ENCODE measurements at regions not wholly inside any gene's neighbourhood (a gene's known extent, or its start where the extent isn't known, plus 50 kb on each side); places are given as distances from the start of the nearest gene placed in this dataset.

DNA sequence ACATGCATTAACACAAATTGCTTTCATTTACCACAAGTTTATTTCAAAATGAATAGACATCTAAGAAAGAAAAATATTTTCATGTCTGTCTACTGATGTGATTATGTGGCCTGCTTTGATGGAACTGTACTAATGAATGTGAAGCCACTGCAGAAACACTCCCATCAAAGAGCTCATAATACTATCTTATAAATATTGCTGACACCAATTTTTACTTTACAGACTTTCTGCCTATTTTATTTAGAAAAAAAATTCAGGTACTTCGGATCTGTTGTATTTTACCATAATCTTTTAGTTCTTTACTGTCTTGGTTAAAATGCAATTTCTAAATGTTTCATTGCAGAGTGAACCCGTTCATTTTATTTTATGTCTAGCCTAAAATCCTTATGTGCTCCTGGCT is 281.9 kb downstream of the ICE1 start:
- TF ChIP-seq POLR2AphosphoS5 (IDR thresholded peaks at IDR 0.05; ENCODE audit: insufficient read depth, low read depth, low read length), result no peak
- TF ChIP-seq, protein P1, sequence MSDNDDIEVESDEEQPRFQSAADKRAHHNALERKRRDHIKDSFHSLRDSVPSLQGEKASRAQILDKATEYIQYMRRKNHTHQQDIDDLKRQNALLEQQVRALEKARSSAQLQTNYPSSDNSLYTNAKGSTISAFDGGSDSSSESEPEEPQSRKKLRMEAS (IDR thresholded peaks at IDR 0.05; ENCODE audit: insufficient read depth, insufficient read length), result no peak
- TF ChIP-seq MYC (IDR thresholded peaks at IDR 0.05; ENCODE audit: low read depth, low read length), result no peak
- no peak for TF ChIP-seq EZH2 (IDR thresholded peaks at IDR 0.05; ENCODE audit: borderline replicate concordance, low read depth, low read length, severe bottlenecking)
- no peak for TF ChIP-seq GATA2 (IDR thresholded peaks at IDR 0.05; ENCODE audit: insufficient read depth, insufficient read length, low read depth, low read length)
- no peak for TF ChIP-seq JUN (IDR thresholded peaks at IDR 0.05; ENCODE audit: borderline replicate concordance, insufficient read depth, insufficient read length, low read depth)
- TF ChIP-seq POLR2A (IDR thresholded peaks at IDR 0.05; ENCODE audit: low read depth, low read length), result no peak
- TF ChIP-seq FOS (IDR thresholded peaks at IDR 0.05; ENCODE audit: borderline replicate concordance, insufficient read depth, low read length), result no peak
- TF ChIP-seq, protein P2, sequence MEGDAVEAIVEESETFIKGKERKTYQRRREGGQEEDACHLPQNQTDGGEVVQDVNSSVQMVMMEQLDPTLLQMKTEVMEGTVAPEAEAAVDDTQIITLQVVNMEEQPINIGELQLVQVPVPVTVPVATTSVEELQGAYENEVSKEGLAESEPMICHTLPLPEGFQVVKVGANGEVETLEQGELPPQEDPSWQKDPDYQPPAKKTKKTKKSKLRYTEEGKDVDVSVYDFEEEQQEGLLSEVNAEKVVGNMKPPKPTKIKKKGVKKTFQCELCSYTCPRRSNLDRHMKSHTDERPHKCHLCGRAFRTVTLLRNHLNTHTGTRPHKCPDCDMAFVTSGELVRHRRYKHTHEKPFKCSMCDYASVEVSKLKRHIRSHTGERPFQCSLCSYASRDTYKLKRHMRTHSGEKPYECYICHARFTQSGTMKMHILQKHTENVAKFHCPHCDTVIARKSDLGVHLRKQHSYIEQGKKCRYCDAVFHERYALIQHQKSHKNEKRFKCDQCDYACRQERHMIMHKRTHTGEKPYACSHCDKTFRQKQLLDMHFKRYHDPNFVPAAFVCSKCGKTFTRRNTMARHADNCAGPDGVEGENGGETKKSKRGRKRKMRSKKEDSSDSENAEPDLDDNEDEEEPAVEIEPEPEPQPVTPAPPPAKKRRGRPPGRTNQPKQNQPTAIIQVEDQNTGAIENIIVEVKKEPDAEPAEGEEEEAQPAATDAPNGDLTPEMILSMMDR (IDR thresholded peaks at IDR 0.05; ENCODE audit: extremely low read depth in 1 of 2, insufficient read depth in 1 of 2, low read depth in 1 of 2, low read length in 2 of 2), result no peak
- Histone ChIP-seq H3K9me1 (replicated peaks; ENCODE audit: control insufficient read depth, extremely low read depth, insufficient read depth, low read length) (no peaks in the 10 kb centered on the region), H3K9me3 (replicated peaks; ENCODE audit: control insufficient read depth, insufficient read depth, low read length) (peaks cover 2% of the 10 kb centered on the region), H3K27me3 (ENCODE audit: control insufficient read depth in 2 of 2, insufficient read depth in 2 of 2, low read length in 2 of 2) (no peaks in the 10 kb centered on the region), H3K79me2 (ENCODE audit: control insufficient read depth, insufficient read depth, low read length) (no peaks in the 10 kb centered on the region), H3K9ac (replicated peaks; ENCODE audit: extremely low read depth, insufficient read depth, low read length) (no peak overlapping the region), H3K27ac (ENCODE audit: insufficient read depth, low read depth, low read length) (no peak overlapping the region), H3K36me3 (ENCODE audit: control insufficient read depth in 2 of 2, extremely low read depth in 1 of 2, insufficient read depth in 2 of 2, low read length in 2 of 2) (no peaks in the 10 kb centered on the region), H3K4me1 (ENCODE audit: control insufficient read depth, extremely low read depth, insufficient read depth, low read length) (no peaks in the 10 kb centered on the region), H2AFZ (ENCODE audit: low read depth, low read length) (no peak overlapping the region), H3K4me3 (replicated peaks in 1 of 3; ENCODE audit: insufficient read depth in 1 of 3, low read depth in 1 of 3, low read length in 3 of 3) (no peak overlapping the region), H4K20me1 (replicated peaks; ENCODE audit: control insufficient read depth, extremely low read depth, insufficient read depth, low read length) (no peaks in the 10 kb centered on the region), H3K4me2 (ENCODE audit: insufficient read depth, low read length) (no peak overlapping the region)
- FAIRE-seq (no peak), DNase-seq (ENCODE audit: low read depth, low spot score) (no peak)
- intact Hi-C loops (cut with micrococcal nuclease), result no loop called here
- dilution Hi-C loops (cut with MboI; ENCODE audit: extremely low pct_ligation_motif_present, low sequenced_read_pairs), result no loop called here
- POLR2A ChIA-PET, result no interaction called here
- BruUV-seq (replicated peaks), result no TSS peak
- CTCF ChIA-PET, result no interaction called here
